HUES48 (cell line): ENCODE measurements at regions not wholly inside any gene's neighbourhood (a gene's known extent, or its start where the extent isn't known, plus 50 kb on each side); places are given as distances from the start of the nearest gene placed in this dataset.

ENCODE experiments used
- H3K27ac ChIP-seq: one replicate; pipeline ENCODE4 v1.7.0; 2013; ENCODE audit warnings: low read depth, low read length, inconsistent platforms
- H3K27me3 ChIP-seq: 2 replicates; pipeline ENCODE4 v1.6.1; 2013; ENCODE audit warnings: mild to moderate bottlenecking, low read length; ENCODE audit not compliant: control insufficient read depth, insufficient read depth
- H3K36me3 ChIP-seq: 2 replicates; pipeline ENCODE4 v1.6.1; 2013; ENCODE audit warnings: low read length; ENCODE audit not compliant: control insufficient read depth, insufficient read depth
- H3K4me1 ChIP-seq: 2 replicates; pipeline ENCODE4 v1.6.1; 2013; ENCODE audit warnings: mild to moderate bottlenecking, low read length; ENCODE audit not compliant: control insufficient read depth, insufficient read depth
- H3K4me3 ChIP-seq: 2 replicates; pipeline ENCODE4 v1.5.1; 2013; ENCODE audit warnings: mild to moderate bottlenecking, low read depth, low read length
- H3K9ac ChIP-seq: 2 replicates; pipeline ENCODE4 v1.6.1; 2013; ENCODE audit warnings: mild to moderate bottlenecking, low read depth, low read length, moderate library complexity
- H3K9me3 ChIP-seq: 2 replicates; pipeline ENCODE4 v1.6.1; 2013; ENCODE audit warnings: low read length; ENCODE audit not compliant: control insufficient read depth, insufficient read depth

GRCh38 chr6:76818451-76818850 lies 644.8 kb downstream of the HTR1B start:
- H3K4me3 ChIP-seq = no peak overlapping the region

DNA sequence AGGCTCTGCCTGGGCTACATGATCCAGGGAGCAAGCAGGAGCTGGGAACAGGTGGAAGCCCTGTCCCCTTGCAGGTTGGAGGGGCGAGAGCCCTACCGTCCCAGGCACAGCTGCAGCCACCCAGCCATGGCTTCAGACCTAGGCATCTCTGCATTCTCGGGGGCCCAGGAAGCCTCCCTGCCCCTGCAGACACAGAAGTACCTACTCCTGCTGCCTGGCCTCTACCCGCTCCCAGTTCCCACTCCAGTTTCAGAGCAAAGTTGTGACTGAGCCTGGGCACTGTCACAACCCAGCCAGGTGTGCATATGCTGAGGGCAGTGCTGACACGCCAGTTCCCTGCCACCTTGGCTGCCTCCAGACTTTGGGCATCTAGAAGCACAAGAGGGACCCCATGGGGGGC lies 645.9 kb downstream of the HTR1B start:
- no peak overlapping the region for H3K9ac ChIP-seq
- H3K27me3 ChIP-seq = no peaks in the 10 kb centered on the region
- no peaks in the 10 kb centered on the region for H3K4me1 ChIP-seq
- no peak overlapping the region for H3K4me3 ChIP-seq
- H3K9me3 ChIP-seq = no peaks in the 10 kb centered on the region
- no peaks in the 10 kb centered on the region for H3K36me3 ChIP-seq
- no peak overlapping the region for H3K27ac ChIP-seq

More at GRCh38 chr6:76818451-76818850, 644.8 kb downstream of the HTR1B start:
- Histone ChIP-seq H3K27me3 (no peaks in the 10 kb centered on the region), H3K27ac (no peak overlapping the region), H3K9me3 (no peaks in the 10 kb centered on the region), H3K9ac (no peak overlapping the region), H3K36me3 (no peaks in the 10 kb centered on the region), H3K4me1 (no peaks in the 10 kb centered on the region)

DNA sequence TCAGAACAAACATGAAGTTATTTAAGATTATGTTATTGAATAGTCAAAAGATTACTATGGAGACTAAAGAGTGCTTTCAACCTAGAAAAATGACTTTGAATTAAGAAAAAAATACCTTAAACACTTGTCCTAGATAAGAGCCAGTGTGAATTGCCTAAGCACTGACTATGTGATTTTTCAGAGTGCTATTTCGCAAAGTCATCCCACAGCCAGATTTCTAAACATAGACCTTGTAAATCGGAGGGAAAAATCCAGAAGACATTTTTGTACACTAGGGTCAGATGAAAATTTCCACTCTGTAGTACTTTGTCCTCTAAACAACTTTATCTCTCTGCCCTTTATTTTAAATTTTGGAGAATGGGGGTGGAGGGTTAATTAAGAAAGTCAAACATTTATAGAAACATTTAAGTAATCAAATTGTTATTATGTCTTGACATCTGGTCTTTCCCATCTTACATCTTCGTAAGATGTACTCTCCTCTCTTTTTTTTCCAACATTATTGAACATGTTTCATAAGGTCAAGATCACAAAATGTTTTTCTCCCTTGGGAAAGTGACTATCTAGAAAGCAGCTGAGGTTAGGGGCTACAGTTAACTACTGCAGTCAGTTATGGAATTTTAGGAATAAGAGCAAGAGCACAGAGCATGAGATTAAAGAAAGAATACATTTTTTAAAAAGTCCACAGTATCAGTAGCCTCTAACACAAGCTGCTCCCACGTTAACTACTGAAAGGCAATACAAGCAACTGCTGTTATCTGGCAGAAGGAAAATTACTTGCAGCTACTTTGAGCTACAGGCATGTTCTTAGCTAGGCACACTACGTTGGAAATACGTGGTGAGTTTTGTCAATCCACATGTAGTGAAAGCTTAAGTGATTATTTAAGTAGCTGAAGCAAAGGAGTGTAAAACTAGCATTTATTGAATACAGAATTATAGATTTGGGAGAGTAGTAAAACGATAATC lies 648.5 kb downstream of the HTR1B start:
- no peak overlapping the region for H3K4me3 ChIP-seq
- H3K9ac ChIP-seq = no peak overlapping the region
- H3K4me1 ChIP-seq = no peaks in the 10 kb centered on the region
- no peak overlapping the region for H3K27ac ChIP-seq
- H3K27me3 ChIP-seq = no peaks in the 10 kb centered on the region
- H3K36me3 ChIP-seq = no peaks in the 10 kb centered on the region
- H3K9me3 ChIP-seq = no peaks in the 10 kb centered on the region

DNA sequence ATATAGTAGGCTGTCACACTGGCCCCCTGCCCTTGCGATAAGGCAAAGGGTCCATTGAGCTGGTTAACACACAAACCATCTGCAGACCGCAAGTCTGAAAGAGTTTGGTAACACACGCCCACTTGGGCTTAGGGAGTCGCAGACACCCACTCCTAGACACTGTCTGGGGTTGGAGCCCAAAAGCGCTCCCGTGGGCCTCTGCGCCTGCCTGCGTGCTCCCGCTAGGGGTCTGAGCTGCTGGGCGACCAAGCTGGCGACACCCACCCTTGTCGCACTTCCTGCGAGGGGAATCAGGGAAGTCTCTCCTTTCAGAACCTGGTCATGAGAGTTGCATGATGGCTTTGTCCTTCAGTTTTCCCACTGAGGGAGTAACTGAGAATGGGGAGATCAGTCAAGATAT lies 653.0 kb downstream of the HTR1B start:
- Histone ChIP-seq H3K4me1 (no peaks in the 10 kb centered on the region), H3K4me3 (no peak overlapping the region), H3K27me3 (no peaks in the 10 kb centered on the region), H3K9me3 (no peaks in the 10 kb centered on the region), H3K9ac (no peak overlapping the region), H3K27ac (no peak overlapping the region), H3K36me3 (no peaks in the 10 kb centered on the region)

DNA sequence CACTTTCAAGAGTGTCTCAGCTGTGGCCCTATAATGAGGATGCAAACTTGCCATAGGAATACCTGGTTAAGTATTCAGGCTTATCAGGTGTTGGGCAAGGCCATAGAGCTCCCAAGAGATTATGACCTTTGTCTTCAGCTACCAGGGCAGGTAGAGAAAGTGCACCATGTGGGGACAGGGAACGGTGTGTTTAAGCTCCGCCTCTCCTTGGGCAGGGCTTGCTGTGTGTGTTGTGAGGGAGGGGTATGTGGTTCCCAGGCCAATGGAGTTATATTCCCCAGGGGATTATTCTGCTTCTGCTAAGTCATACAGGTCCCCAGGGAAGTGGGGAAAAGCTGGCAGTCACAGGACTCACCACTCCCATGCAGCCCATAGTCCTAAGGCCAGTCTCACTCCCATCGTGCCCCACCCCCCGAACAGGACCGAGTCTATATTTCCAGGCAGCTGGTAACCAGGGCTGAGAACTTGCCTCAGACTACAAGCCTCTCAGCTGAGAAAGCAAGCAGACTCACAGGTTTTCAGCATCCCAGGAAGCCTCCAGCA lies 660.2 kb downstream of the HTR1B start:
- H3K27ac ChIP-seq = no peak overlapping the region
- H3K36me3 ChIP-seq = no peaks in the 10 kb centered on the region
- no peaks in the 10 kb centered on the region for H3K9me3 ChIP-seq
- no peak overlapping the region for H3K4me3 ChIP-seq
- no peaks in the 10 kb centered on the region for H3K4me1 ChIP-seq
- no peak overlapping the region for H3K9ac ChIP-seq
- H3K27me3 ChIP-seq = no peaks in the 10 kb centered on the region

DNA sequence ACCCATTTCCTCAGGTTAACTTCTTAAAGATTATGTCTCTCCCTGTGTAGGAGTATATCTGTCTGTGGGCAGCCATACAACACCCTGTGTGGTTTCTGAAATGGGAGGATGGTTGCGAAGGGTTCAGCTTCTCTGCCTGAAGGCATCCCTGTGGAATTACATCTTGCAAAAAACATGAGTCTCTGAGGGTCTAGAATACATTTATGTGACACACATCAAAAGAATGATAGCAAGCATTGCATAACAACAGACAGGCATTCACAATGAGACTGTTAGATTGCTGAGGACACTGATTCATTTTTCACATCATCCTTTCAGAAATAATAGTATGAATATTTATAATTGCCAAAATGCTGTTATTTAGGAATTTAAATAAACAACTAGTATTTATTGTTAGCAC lies 670.9 kb downstream of the HTR1B start:
- no peaks in the 10 kb centered on the region for H3K27me3 ChIP-seq
- no peak overlapping the region for H3K27ac ChIP-seq
- H3K4me1 ChIP-seq = peaks cover 4% of the 10 kb centered on the region; the same call in 1 of the 2 replicates
- H3K9me3 ChIP-seq = 0 out of 2 replicates have a peak, but pooled peaks cover 5% of the 10 kb centered on the region
- H3K4me3 ChIP-seq = no peak overlapping the region
- H3K9ac ChIP-seq = no peak overlapping the region
- H3K36me3 ChIP-seq = no peaks in the 10 kb centered on the region

DNA sequence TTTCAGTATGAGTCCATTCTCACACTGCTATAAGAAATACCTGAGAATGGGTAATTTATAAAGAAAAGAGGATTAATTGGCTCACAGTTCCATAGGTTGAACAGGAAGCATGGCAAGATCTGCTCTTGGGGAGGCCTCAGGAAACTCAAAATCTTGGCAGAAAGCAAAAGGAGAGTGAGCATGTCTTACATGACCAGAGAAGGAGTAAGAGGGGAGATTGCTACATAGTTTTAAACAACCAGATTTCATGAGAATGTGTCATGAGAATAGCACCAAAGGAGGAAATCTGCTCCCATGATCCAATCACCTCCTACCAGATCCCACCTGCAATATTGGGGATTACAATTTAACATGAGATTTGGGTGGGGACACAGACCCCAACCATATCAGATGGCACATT lies 672.4 kb downstream of the HTR1B start:
- no peak overlapping the region for H3K9ac ChIP-seq
- no peaks in the 10 kb centered on the region for H3K4me1 ChIP-seq
- H3K9me3 ChIP-seq = 0 out of 2 replicates have a peak, but pooled peaks cover 5% of the 10 kb centered on the region
- H3K27ac ChIP-seq = no peak overlapping the region
- H3K36me3 ChIP-seq = no peaks in the 10 kb centered on the region
- no peak overlapping the region for H3K4me3 ChIP-seq
- no peaks in the 10 kb centered on the region for H3K27me3 ChIP-seq

DNA sequence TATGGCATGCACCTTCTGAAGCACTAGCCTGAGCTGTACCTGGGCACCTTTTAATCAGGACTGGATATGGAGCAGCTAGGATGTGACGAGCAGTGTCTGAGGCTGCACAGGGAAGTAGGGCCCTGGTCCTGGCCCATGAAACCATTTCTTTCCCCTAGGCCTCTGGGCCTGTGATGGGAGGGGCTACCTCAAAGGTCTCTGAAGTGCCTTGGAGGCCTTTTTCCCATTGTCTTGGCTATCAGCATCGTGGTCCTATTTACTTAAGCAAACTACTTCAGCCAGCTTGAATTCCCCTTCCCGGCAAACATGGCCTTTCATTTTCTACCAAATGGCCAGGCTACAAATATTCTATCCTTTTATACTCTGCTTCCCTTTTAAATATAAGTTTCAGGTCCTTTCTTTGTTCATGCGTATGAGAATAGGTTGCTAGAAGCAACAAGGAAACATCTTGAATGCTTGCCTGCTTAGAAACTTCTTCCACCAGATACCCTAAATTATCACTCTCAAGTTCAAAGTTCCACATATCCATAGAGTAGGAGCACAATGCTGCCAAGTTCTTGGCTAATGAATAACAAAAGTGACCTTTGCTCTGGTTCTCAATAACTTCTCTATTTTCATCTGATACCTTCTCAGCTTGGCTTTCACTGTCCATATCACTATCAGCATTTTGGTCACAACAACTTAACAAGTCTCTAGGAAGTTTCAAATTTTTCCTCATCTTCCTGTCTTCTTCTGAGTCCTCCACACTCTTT lies 673.1 kb downstream of the HTR1B start:
- Histone ChIP-seq H3K9ac (no peak overlapping the region), H3K4me1 (no peaks in the 10 kb centered on the region)

DNA sequence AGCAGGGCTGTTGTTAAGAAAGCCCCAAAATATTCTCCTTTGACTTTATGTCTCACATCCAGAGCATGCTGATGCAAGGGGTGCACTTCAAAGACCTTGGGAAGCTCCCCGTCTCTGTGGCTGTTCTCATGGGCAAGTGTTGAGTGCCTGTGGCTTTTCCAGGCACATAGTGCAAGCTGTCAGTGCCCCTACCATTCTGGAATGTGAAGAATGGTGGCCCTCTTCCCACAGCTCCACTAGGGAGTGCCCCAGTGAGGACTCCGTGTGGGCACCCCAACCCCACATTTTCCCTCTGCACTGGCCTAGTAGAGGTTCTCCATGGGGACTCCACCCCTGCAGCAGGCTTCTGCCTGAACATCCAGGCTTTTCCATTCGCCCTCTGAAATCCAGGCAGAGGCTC lies 673.7 kb downstream of the HTR1B start:
- Histone ChIP-seq H3K4me3 (no peak overlapping the region), H3K27me3 (no peaks in the 10 kb centered on the region), H3K36me3 (no peaks in the 10 kb centered on the region), H3K4me1 (no peaks in the 10 kb centered on the region), H3K9me3 (0 out of 2 replicates have a peak, but pooled peaks cover 5% of the 10 kb centered on the region), H3K9ac (no peak overlapping the region), H3K27ac (no peak overlapping the region)

More for the DNA sequence above, 673.1 kb downstream of the HTR1B start:
- H3K27ac ChIP-seq = no peak overlapping the region
- no peak overlapping the region for H3K4me3 ChIP-seq
- no peaks in the 10 kb centered on the region for H3K27me3 ChIP-seq
- H3K36me3 ChIP-seq = no peaks in the 10 kb centered on the region
- H3K9me3 ChIP-seq = 0 out of 2 replicates have a peak, but pooled peaks cover 5% of the 10 kb centered on the region

DNA sequence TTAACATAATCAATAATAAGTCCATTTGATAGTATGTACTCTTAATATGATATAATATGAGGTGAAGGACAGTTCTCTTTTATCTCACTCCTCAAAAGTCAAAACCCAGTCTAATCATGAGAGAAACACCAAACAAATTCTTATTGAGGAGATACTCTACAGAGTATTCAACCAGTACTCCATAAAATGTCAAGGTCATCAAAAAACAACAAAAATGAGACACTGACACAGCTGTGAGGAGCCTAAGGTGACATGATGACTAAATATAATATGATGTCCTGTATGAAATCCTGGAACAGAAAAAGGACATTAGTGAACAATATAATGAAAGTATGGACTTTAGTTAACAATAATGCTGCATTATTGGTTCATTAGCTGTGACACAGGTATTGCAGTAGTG lies 675.1 kb downstream of the HTR1B start:
- H3K9me3 ChIP-seq = 0 out of 2 replicates have a peak, but pooled peaks cover 5% of the 10 kb centered on the region
- no peaks in the 10 kb centered on the region for H3K36me3 ChIP-seq
- no peaks in the 10 kb centered on the region for H3K27me3 ChIP-seq
- H3K9ac ChIP-seq = no peak overlapping the region
- H3K4me3 ChIP-seq = no peak overlapping the region
- no peak overlapping the region for H3K27ac ChIP-seq
- no peaks in the 10 kb centered on the region for H3K4me1 ChIP-seq
